ENCODE measurements at regions not wholly inside any gene's neighbourhood (a gene's known extent, or its start where the extent isn't known, plus 50 kb on each side); places are given as distances from the start of the nearest gene placed in this dataset.

- no peak for DNase-seq (ENCODE audit: low spot score)
- no peak overlapping the region for H3K27ac ChIP-seq
- TF ChIP-seq CTCF (IDR thresholded peaks at IDR 0.05): no peak
- no peak overlapping the region for H3K4me3 ChIP-seq
These were observed 330.8 kb downstream of the NPHP4 start for GRCh38 chr1:5661196-5662085.

DNA sequence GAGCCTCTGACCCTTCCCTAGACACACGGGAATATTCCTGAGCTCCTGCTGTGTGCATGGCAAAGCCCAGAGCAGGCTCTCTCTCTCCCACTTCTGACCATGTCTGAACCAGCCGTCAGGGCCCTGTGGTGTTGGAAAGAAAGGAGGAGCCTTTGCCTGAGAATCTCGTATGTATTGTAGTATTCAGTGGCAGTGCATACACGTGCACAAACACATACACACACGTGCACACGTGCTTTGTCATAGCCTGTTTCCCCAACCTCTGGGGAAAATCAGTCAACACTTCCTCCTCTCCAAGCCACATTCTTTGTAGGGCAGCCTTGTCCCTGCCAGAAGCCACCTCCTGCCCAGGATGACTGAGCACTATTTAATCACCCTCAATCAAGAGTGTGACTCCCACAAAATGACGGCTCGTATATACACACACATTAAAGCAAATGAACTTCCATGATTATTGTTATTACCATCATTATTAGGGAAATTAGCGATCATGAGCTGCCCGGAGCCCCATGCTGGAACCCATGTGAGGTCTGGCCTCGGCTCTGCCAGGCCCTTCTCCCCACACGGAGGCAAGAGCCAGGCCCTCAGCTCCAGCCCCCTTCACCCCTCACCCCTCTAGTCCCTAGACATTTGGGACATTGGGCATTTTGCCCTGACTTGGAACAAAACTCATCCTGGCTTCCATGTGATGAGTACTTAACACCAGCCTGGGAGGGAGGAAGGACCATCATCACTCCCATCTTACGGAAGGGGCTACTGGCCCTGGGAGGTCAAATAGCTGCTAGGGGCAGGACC lies 331.9 kb downstream of the NPHP4 start:
- peak; percentile 60 for DNase-seq (ENCODE audit: low spot score)
- TF ChIP-seq CTCF (IDR thresholded peaks at IDR 0.05): no peak
- H3K4me3 ChIP-seq: no peak overlapping the region
- H3K27ac ChIP-seq: no peak overlapping the region

DNA sequence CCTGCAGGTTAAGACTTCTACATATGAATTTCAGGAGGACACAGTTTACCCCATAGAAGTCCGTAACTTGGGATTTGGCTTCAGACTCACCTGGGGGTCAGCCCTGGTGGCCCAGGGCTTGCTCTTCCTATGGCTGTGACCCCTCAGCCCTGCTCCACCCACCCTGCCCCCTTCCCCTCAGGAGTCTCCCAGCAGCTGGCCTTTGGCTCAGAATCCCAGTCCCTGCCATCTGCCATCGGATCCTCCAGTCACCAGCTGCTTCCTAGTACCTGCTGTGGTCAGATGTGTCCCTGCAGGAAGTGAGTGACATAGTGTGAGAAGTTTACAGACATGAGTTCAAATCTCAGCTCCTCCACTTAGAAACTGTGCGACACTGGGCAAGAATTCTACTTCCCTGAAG lies 332.6 kb downstream of the NPHP4 start:
- no peak for DNase-seq (ENCODE audit: low spot score)

GRCh38 chr1:5658340-5659316 lies 333.6 kb downstream of the NPHP4 start:
- H3K4me3 ChIP-seq: no peak overlapping the region
- no peak overlapping the region for H3K27ac ChIP-seq
- no peak for DNase-seq (ENCODE audit: low spot score)
- no peak for TF ChIP-seq CTCF (IDR thresholded peaks at IDR 0.05)

More for the DNA sequence above, 332.6 kb downstream of the NPHP4 start:
- no peak overlapping the region for H3K4me3 ChIP-seq
- no peak overlapping the region for H3K27ac ChIP-seq
- TF ChIP-seq CTCF (IDR thresholded peaks at IDR 0.05): no peak

DNA sequence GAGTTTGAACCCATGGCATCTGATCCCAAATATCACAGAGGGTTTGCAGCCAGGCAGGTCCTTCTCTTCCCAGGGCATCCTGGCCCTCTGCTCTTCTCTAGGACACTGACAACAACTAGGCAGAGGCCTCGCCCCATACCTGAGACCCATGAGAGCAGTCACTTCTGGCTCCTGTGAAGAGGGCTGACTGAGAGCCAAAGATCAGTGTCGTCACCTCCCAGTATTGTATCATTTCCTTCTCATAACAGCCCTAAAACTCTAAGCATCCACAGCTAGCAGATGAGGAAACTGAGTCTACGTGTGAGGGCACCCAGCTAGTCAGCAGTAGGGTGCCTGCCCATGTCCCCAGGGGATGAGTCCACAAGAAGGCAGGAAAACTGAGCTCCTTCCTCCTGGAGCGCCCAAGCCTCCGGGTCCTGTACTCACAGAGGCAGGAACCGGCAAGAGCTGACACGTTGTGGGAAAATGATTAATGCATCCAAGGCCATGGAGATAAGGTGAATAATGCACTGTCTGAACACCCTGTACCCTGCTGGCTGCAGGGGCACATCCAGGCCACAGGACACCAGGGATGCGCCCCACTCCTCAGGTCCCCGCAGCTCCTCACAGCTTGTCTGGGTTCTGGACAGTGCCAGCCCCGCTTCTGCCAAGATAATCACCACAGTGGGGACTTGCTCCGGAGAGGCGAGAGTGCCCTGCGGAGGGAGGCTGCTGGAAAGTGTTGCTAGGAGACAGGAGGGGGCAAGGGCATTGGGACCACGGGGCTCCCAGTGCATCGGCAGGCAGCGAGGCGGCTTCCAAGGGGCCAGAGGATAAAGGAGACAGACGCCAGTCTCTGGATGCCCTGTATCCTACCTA lies 340.0 kb downstream of the NPHP4 start:
- no peak for DNase-seq (ENCODE audit: low spot score)
- no peak overlapping the region for H3K4me3 ChIP-seq

More for the DNA sequence above, 340.0 kb downstream of the NPHP4 start:
- no peak overlapping the region for H3K27ac ChIP-seq
- no peak for TF ChIP-seq CTCF (IDR thresholded peaks at IDR 0.05)
